Right lobe of liver (tissue), 4 donors: ENCODE measurements at regions not wholly inside any gene's neighbourhood (a gene's known extent, or its start where the extent isn't known, plus 50 kb on each side); places are given as distances from the start of the nearest gene placed in this dataset.

Experiments
- CTCF ChIP-seq, 4 donors: fragments of 200-600 bp in 3 of 4; fragments of 450-650 bp in 1 of 4; IDR thresholded peaks; one replicate each; pipeline versions ENCODE4 v1.5.1 to v1.8.0; 2016 to 2022; ENCODE audit warnings: antibody characterized with exemption in 4 of 4, mild to moderate bottlenecking in 2 of 4
- POLR2A ChIP-seq: fragments of 450-650 bp; IDR thresholded peaks from one replicate; pipeline ENCODE4 v1.6.1; 2017; ENCODE audit warnings: antibody characterized with exemption, mild to moderate bottlenecking
- donor health status: DM: no; HTN: no; CAD: no.
- donor health status: DM: no; HTN: no; CAD: no.
- donor health status: DM: no; HTN: yes; CAD: no.

- TF ChIP-seq CTCF (IDR thresholded peaks at IDR 0.05) (no peak), POLR2A (no peak)
Measured at GRCh38 chr1:101420406-101420805, 183.6 kb downstream of the S1PR1 start.
